ENCODE measurements at regions not wholly inside any gene's neighbourhood (a gene's known extent, or its start where the extent isn't known, plus 50 kb on each side); places are given as distances from the start of the nearest gene placed in this dataset.

GRCh38 chr7:9657257-9657656 is 1223.8 kb downstream of the NXPH1 start:
- TF ChIP-seq CTCF (IDR thresholded peaks at IDR 0.05; ENCODE audit: low read depth, low read length) (peak; percentile 39), EZH2phosphoT487 (IDR thresholded peaks at IDR 0.05; ENCODE audit: low read depth) (no peak)

All from OCI-LY3 (cell line).